ENCODE measurements at regions not wholly inside any gene's neighbourhood (a gene's known extent, or its start where the extent isn't known, plus 50 kb on each side); places are given as distances from the start of the nearest gene placed in this dataset.

DNA sequence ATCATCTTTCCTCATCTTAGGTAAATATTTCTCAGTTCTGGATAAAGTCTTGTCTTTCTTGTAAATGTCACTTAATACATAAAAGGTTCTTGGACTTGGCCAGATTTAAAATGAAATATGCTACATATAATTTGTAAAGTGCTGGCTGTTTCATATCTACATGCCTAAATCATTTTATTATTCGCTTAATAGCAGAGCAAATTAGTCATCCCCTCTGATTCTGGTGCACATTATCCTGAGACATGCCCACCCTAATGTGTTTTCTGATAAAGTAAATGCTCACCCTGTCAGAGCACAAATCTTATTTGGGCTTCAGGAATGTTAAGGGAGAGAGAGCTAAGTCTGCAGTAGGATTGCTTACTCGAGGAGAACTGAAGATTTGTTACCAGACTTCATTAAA, 166.5 kb upstream of the IZUMO3 start:
- Histone ChIP-seq H3K4me1 (ENCODE audit: control insufficient read depth, insufficient read depth, low read length) (no peaks in the 10 kb centered on the region), H3K27ac (ENCODE audit: extremely low read depth, low read depth, low read length) (no peak overlapping the region), H3K9me3 (ENCODE audit: control insufficient read depth, insufficient read depth, low read depth, low read length) (no peaks in the 10 kb centered on the region), H3K36me3 (ENCODE audit: control insufficient read depth in 2 of 2, insufficient read depth in 1 of 2, low read length in 2 of 2) (no peaks in the 10 kb centered on the region), H3K4me3 (ENCODE audit: low read depth, low read length) (no peak overlapping the region)
- TF ChIP-seq ZNF274 (IDR thresholded peaks at IDR 0.05; ENCODE audit: low read length) (no peak), ZNF274 (tag by site-specific recombination; IDR thresholded peaks at IDR 0.05; ENCODE audit: borderline replicate concordance) (no peak), ZNF112 (tag by site-specific recombination; IDR thresholded peaks at IDR 0.05) (no peak), ZNF311 (tag by site-specific recombination; IDR thresholded peaks at IDR 0.05; ENCODE audit: borderline replicate concordance) (no peak)
- CTCF ChIA-PET = no interaction called here
- POLR2A ChIA-PET = no interaction called here

DNA sequence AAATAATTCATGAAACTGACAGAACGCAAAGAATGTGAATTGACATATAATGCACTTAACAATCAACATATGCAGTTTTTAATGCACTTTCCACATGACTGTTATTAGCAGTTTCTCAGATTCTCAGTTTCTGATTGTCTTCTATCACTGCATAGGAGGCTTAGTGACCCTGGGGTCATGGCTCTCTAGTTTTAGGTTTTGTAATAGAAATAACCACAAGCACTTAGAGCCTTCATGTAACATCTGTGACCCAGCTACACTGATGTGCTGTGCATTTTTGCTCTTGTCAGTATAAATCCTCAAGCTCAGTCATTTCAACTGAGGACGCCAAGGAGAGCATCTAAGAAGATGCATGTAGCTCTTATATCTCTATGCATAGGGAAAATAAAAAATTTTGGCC, 163.1 kb upstream of the IZUMO3 start:
- Histone ChIP-seq H3K27ac (ENCODE audit: extremely low read depth, low read depth, low read length) (no peak overlapping the region), H3K36me3 (ENCODE audit: control insufficient read depth in 2 of 2, insufficient read depth in 1 of 2, low read length in 2 of 2) (no peaks in the 10 kb centered on the region), H3K4me3 (ENCODE audit: low read depth, low read length) (no peak overlapping the region), H3K4me1 (ENCODE audit: control insufficient read depth, insufficient read depth, low read length) (no peaks in the 10 kb centered on the region), H3K9me3 (ENCODE audit: control insufficient read depth, insufficient read depth, low read depth, low read length) (no peaks in the 10 kb centered on the region)
- ChIA-PET CTCF (no interaction called here), POLR2A (no interaction called here)
- TF ChIP-seq, protein P1, sequence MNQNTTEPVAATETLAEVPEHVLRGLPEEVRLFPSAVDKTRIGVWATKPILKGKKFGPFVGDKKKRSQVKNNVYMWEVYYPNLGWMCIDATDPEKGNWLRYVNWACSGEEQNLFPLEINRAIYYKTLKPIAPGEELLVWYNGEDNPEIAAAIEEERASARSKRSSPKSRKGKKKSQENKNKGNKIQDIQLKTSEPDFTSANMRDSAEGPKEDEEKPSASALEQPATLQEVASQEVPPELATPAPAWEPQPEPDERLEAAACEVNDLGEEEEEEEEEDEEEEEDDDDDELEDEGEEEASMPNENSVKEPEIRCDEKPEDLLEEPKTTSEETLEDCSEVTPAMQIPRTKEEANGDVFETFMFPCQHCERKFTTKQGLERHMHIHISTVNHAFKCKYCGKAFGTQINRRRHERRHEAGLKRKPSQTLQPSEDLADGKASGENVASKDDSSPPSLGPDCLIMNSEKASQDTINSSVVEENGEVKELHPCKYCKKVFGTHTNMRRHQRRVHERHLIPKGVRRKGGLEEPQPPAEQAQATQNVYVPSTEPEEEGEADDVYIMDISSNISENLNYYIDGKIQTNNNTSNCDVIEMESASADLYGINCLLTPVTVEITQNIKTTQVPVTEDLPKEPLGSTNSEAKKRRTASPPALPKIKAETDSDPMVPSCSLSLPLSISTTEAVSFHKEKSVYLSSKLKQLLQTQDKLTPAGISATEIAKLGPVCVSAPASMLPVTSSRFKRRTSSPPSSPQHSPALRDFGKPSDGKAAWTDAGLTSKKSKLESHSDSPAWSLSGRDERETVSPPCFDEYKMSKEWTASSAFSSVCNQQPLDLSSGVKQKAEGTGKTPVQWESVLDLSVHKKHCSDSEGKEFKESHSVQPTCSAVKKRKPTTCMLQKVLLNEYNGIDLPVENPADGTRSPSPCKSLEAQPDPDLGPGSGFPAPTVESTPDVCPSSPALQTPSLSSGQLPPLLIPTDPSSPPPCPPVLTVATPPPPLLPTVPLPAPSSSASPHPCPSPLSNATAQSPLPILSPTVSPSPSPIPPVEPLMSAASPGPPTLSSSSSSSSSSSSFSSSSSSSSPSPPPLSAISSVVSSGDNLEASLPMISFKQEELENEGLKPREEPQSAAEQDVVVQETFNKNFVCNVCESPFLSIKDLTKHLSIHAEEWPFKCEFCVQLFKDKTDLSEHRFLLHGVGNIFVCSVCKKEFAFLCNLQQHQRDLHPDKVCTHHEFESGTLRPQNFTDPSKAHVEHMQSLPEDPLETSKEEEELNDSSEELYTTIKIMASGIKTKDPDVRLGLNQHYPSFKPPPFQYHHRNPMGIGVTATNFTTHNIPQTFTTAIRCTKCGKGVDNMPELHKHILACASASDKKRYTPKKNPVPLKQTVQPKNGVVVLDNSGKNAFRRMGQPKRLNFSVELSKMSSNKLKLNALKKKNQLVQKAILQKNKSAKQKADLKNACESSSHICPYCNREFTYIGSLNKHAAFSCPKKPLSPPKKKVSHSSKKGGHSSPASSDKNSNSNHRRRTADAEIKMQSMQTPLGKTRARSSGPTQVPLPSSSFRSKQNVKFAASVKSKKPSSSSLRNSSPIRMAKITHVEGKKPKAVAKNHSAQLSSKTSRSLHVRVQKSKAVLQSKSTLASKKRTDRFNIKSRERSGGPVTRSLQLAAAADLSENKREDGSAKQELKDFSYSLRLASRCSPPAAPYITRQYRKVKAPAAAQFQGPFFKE (tag by site-specific recombination; IDR thresholded peaks at IDR 0.05; ENCODE audit: borderline replicate concordance) = no peak
- no peak for TF ChIP-seq HOXC10 (CRISPR knock-in tag; IDR thresholded peaks at IDR 0.05)
- no peak for TF ChIP-seq ZNF510 (tag by site-specific recombination; IDR thresholded peaks at IDR 0.05; ENCODE audit: insufficient replicate concordance)
- TF ChIP-seq BCL11A (tag by site-specific recombination; IDR thresholded peaks at IDR 0.05; ENCODE audit: low read depth) = no peak
- TF ChIP-seq ZNF624 (tag by site-specific recombination; IDR thresholded peaks at IDR 0.05) = no peak
- no peak for TF ChIP-seq ZNF843 (tag by site-specific recombination; IDR thresholded peaks at IDR 0.05)
- TF ChIP-seq, protein P2, sequence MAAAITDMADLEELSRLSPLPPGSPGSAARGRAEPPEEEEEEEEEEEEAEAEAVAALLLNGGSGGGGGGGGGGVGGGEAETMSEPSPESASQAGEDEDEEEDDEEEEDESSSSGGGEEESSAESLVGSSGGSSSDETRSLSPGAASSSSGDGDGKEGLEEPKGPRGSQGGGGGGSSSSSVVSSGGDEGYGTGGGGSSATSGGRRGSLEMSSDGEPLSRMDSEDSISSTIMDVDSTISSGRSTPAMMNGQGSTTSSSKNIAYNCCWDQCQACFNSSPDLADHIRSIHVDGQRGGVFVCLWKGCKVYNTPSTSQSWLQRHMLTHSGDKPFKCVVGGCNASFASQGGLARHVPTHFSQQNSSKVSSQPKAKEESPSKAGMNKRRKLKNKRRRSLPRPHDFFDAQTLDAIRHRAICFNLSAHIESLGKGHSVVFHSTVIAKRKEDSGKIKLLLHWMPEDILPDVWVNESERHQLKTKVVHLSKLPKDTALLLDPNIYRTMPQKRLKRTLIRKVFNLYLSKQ (tag by site-specific recombination; IDR thresholded peaks at IDR 0.05; ENCODE audit: borderline replicate concordance) = no peak
- TF ChIP-seq, protein P3, sequence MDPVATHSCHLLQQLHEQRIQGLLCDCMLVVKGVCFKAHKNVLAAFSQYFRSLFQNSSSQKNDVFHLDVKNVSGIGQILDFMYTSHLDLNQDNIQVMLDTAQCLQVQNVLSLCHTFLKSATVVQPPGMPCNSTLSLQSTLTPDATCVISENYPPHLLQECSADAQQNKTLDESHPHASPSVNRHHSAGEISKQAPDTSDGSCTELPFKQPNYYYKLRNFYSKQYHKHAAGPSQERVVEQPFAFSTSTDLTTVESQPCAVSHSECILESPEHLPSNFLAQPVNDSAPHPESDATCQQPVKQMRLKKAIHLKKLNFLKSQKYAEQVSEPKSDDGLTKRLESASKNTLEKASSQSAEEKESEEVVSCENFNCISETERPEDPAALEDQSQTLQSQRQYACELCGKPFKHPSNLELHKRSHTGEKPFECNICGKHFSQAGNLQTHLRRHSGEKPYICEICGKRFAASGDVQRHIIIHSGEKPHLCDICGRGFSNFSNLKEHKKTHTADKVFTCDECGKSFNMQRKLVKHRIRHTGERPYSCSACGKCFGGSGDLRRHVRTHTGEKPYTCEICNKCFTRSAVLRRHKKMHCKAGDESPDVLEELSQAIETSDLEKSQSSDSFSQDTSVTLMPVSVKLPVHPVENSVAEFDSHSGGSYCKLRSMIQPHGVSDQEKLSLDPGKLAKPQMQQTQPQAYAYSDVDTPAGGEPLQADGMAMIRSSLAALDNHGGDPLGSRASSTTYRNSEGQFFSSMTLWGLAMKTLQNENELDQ (tag by site-specific recombination; IDR thresholded peaks at IDR 0.05; ENCODE audit: low read depth) = no peak
- TF ChIP-seq, protein P4, sequence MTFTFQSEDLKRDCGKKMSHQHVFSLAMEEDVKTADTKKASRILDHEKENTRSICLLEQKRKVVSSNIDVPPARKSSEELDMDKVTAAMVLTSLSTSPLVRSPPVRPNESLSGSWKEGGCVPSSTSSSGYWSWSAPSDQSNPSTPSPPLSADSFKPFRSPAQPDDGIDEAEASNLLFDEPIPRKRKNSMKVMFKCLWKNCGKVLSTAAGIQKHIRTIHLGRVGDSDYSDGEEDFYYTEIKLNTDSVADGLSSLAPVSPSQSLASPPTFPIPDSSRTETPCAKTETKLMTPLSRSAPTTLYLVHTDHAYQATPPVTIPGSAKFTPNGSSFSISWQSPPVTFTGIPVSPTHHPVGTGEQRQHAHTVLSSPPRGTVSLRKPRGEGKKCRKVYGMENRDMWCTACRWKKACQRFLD (tag by site-specific recombination; IDR thresholded peaks at IDR 0.05) = no peak
- TF ChIP-seq ZNF341 (tag by site-specific recombination; IDR thresholded peaks at IDR 0.05; ENCODE audit: low read depth) = no peak
- TF ChIP-seq, protein P5, sequence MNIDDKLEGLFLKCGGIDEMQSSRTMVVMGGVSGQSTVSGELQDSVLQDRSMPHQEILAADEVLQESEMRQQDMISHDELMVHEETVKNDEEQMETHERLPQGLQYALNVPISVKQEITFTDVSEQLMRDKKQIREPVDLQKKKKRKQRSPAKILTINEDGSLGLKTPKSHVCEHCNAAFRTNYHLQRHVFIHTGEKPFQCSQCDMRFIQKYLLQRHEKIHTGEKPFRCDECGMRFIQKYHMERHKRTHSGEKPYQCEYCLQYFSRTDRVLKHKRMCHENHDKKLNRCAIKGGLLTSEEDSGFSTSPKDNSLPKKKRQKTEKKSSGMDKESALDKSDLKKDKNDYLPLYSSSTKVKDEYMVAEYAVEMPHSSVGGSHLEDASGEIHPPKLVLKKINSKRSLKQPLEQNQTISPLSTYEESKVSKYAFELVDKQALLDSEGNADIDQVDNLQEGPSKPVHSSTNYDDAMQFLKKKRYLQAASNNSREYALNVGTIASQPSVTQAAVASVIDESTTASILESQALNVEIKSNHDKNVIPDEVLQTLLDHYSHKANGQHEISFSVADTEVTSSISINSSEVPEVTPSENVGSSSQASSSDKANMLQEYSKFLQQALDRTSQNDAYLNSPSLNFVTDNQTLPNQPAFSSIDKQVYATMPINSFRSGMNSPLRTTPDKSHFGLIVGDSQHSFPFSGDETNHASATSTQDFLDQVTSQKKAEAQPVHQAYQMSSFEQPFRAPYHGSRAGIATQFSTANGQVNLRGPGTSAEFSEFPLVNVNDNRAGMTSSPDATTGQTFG (tag by site-specific recombination; IDR thresholded peaks at IDR 0.05; ENCODE audit: borderline replicate concordance) = no peak
- TF ChIP-seq ZNF274 (IDR thresholded peaks at IDR 0.05; ENCODE audit: low read length) = no peak
- TF ChIP-seq ZNF274 (tag by site-specific recombination; IDR thresholded peaks at IDR 0.05; ENCODE audit: borderline replicate concordance) = no peak
- TF ChIP-seq ZNF571 (tag by site-specific recombination; IDR thresholded peaks at IDR 0.05) = no peak
- no peak for TF ChIP-seq ZBTB20 (tag by site-specific recombination; IDR thresholded peaks at IDR 0.05)
- TF ChIP-seq ZNF169 (tag by site-specific recombination; IDR thresholded peaks at IDR 0.05) = no peak
- no peak for TF ChIP-seq ZNF248 (tag by site-specific recombination; IDR thresholded peaks at IDR 0.05)
- no peak for TF ChIP-seq ZNF350 (tag by site-specific recombination; IDR thresholded peaks at IDR 0.05)
- TF ChIP-seq REPIN1 (tag by site-specific recombination; IDR thresholded peaks at IDR 0.05; ENCODE audit: low read depth) = no peak

Measured in HEK293 (cell line).